ENCODE measurements at regions not wholly inside any gene's neighbourhood (a gene's known extent, or its start where the extent isn't known, plus 50 kb on each side); places are given as distances from the start of the nearest gene placed in this dataset.
"Not testable (repeated sequence)": the region's sequence is repeated elsewhere in the genome, so short reads cannot be mapped to it uniquely, and the experiment has no call there.

DNA sequence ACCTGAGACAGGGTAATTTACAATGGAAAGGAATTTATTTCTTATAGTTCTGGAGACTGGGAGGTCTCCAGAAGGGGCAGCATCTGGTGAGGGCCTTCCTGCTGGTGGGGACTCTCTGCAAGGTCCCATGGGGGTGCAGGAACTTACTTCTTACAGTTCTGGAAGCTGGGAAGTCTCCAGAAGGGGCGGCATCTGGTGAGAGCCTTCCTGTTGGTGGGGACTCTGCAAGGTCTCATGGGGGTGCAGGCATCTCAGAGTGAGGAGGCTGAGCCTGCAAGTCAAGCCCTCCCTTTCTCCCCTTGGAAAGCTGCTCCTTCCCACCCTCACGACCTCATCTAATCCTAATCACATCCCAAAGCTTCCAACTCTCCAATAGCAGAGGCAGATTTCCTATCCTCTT is 157.4 kb downstream of the FOXL1 start:
- H3K4me2 ChIP-seq, result no peak overlapping the region
- no peak overlapping the region for H3K4me3 ChIP-seq
- peaks cover 25% of the 10 kb centered on the region for H3K4me1 ChIP-seq
- no peaks in the 10 kb centered on the region for H3K9me3 ChIP-seq
- no peaks in the 10 kb centered on the region for H4K20me1 ChIP-seq
- no peak for TF ChIP-seq Cebpa-rat (IDR thresholded peaks at IDR 0.05)
- H3K27ac ChIP-seq, result no peak overlapping the region
- H3K27me3 ChIP-seq, result no peaks in the 10 kb centered on the region
- no peak overlapping the region for H3K9ac ChIP-seq
- H3K36me3 ChIP-seq, result no peaks in the 10 kb centered on the region

DNA sequence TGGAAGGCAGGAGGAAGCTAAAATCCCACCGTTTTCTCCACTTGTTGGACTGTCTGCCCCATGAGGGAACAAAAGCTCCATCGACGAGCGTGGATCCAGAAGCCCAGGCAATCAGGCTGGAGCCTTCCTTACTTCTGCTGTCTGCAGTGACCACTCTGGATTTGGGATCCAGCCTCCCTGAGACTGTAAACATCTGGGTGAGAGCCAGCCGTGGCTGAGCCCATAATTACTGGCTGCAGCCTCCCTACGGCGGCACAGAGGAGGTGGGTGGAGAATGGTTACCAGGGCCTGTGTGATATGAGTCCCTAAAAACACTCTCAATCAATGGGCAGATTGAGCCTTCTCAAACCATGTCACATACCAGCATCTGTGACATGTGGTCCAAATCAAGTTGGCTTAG is 158.2 kb downstream of the FOXL1 start:
- Histone ChIP-seq H3K9me3 (no peaks in the 10 kb centered on the region), H3K4me3 (no peak overlapping the region), H3K4me2 (no peak overlapping the region), H3K36me3 (no peaks in the 10 kb centered on the region), H3K4me1 (peaks cover 31% of the 10 kb centered on the region), H3K27me3 (no peaks in the 10 kb centered on the region), H3K9ac (no peak overlapping the region), H4K20me1 (no peaks in the 10 kb centered on the region), H3K27ac (no peak overlapping the region)
- no peak for TF ChIP-seq Cebpa-rat (IDR thresholded peaks at IDR 0.05)

DNA sequence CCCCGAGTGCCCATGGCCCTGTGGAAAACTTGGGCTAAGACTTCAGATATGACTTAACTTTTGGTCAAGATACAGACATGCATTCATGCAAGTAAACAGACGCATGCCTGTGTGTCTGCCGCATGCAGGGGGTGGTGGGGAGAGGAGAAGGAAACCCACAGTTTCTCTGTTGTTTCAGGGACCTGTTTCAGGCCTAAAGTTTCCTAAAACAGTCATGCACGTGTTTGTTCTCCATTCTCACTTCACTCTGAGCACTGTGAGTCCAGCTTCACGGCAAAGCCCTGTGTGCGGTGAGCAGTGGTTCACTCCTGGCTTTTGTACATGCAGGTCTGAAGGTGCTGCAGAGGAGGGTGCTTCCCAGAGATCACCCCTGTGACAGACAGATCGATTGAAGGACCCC is 158.7 kb downstream of the FOXL1 start:
- no peak overlapping the region for H3K4me2 ChIP-seq
- no peak overlapping the region for H3K4me3 ChIP-seq
- peaks cover 34% of the 10 kb centered on the region for H3K4me1 ChIP-seq
- H3K9ac ChIP-seq, result no peak overlapping the region
- H3K9me3 ChIP-seq, result no peaks in the 10 kb centered on the region
- TF ChIP-seq Cebpa-rat (IDR thresholded peaks at IDR 0.05), result no peak
- H4K20me1 ChIP-seq, result no peaks in the 10 kb centered on the region
- H3K27ac ChIP-seq, result no peak overlapping the region
- no peaks in the 10 kb centered on the region for H3K36me3 ChIP-seq
- no peaks in the 10 kb centered on the region for H3K27me3 ChIP-seq

DNA sequence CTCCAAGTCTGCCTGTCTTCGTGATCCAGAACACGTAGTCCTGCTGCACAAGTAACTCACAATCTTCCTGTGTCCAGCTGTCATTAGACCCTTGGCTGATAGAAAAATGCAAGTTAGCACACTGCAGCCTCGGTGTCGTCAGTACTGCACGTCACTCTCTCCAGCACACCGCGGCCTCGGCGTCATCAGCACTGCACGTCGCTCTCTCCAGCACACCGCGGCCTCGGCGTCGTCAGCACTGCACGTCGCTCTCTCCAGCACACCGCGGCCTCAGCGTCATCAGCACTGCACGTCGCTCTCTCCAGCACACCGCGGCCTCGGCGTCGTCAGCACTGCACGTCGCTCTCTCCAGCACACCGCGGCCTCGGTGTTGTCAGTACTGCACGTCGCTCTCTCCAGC is 160.0 kb downstream of the FOXL1 start:
- not testable (repeated sequence) for H3K9ac ChIP-seq, H3K27ac ChIP-seq, H3K4me2 ChIP-seq, H3K9me3 ChIP-seq, H3K4me3 ChIP-seq, H3K27me3 ChIP-seq, H4K20me1 ChIP-seq, H3K36me3 ChIP-seq
- peaks cover 34% of the 10 kb centered on the region for H3K4me1 ChIP-seq

DNA sequence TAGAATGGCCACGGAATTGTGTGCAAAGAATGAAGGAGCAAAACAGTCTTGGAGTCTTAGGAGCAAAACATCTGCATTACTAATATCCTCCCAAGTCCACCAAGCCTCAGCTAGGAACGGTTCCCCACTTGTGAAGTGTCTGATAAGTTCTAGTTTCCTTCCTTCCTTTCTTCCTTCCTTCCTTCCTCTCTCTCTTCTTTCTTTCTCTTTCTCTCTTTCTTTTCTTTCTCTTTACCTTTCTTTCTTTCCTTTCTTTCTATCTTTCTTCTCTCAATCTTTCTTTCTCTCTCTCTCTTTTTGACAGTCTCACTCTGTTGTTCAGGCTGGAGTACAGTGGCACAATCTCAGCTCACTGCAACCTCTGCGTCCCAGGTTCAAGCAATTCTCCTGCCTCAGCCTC is 160.8 kb downstream of the FOXL1 start:
- no peak for TF ChIP-seq Cebpa-rat (IDR thresholded peaks at IDR 0.05)
- Histone ChIP-seq H3K9me3 (no peaks in the 10 kb centered on the region), H3K27ac (no peak overlapping the region), H3K36me3 (no peaks in the 10 kb centered on the region), H3K27me3 (no peaks in the 10 kb centered on the region), H3K4me3 (no peak overlapping the region), H3K4me2 (peak overlapping the region; percentile 77), H3K4me1 (peaks cover 34% of the 10 kb centered on the region), H3K9ac (no peak overlapping the region), H4K20me1 (no peaks in the 10 kb centered on the region)

DNA sequence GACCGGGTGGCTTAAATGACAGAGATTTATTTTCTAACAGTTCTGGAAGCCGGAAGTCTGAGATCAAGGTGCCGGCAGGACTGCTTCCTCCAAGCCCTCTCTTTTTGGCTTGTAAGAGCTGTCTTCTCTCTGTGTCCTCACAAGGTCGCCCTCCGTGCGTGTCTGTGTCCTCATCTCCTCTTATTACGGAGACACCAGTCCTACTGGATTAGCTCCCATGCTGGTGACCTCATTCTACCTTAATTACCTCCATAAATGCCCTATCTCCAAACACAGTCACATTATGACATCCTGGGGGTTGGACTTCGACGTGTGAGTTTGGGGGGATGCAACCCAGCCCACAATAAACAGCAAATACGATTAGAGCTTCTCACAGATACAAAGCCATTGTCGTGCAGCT is 161.5 kb downstream of the FOXL1 start:
- Histone ChIP-seq H3K4me1 (peaks cover 34% of the 10 kb centered on the region), H3K4me2 (peak overlapping the region; percentile 77)
- TF ChIP-seq Cebpa-rat (IDR thresholded peaks at IDR 0.05), result no peak

DNA sequence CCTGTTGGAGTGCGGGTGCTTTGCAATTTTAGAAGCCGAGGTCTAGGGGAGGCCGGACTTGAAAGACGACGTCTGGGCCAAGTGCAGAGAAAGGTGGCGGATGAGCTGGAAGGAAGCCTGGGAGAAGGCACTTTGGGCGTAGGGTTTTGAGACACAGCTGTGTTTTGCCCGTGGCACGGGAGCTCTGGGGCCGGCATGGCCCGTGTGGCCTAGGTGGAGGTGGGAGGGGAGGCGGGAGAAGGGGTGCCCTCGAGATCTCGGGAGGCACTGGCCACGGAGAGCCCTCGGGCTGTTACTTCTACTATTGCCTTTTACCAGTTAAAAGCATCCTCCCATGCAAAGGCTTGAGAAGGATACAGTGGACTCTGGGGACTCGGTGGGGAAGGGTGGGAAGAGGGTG is 161.9 kb downstream of the FOXL1 start:
- H3K27me3 ChIP-seq, result no peaks in the 10 kb centered on the region

More for the DNA sequence above, 161.5 kb downstream of the FOXL1 start:
- Histone ChIP-seq H3K27me3 (no peaks in the 10 kb centered on the region), H3K9me3 (no peaks in the 10 kb centered on the region), H3K36me3 (no peaks in the 10 kb centered on the region), H3K4me3 (no peak overlapping the region), H3K9ac (no peak overlapping the region), H4K20me1 (no peaks in the 10 kb centered on the region), H3K27ac (no peak overlapping the region)

DNA sequence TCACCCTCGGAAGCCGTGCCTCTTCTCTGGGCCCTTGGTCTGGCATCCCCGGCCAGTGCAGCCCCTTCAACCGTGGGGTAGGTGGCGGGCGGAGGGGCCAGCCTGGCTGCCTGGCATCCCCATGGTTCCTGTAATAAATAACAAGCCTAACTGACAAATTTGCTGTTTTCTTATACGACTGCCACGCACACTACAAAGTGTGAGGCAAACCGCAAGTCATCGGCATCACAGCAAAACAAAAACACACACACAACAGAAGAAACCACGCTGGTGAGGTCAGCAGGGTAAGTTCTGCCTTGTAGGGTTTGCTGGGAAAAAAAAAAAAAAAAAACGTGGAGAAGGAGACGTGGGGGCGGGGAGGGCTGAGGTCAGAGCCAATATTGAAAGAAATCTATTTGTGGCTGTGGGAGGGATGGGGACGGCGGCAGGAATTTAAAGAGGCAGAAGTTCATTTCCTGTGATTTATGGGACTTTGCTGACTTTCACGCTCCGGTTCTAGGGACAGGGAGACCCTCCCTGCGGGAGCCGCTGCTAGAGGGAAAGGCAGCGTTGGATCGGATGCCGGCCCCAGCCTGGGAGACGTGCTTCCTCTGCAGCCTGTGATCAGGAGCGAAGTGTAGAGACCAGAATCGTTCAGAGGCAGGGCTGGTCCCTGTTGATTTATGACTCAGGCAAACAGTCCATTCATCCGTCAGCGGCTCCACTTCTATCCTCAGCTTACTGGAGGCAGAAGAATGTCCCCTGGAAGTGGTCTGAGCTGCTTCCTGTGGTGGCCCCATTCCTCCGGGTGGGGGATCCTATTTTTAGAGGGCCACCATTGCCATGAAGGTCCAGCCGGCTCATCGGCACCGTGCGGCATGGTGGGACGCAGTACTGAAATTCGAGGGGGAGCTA is 162.8 kb downstream of the FOXL1 start:
- peaks cover 30% of the 10 kb centered on the region for H3K4me1 ChIP-seq
- peak overlapping the region; percentile 18; the same call in 1 of the 2 replicates for H3K9ac ChIP-seq
- no peaks in the 10 kb centered on the region for H3K27me3 ChIP-seq
- H3K27ac ChIP-seq, result 0 out of 2 replicates have a peak overlapping the region, but pooled peaks have one; percentile 14
- no peaks in the 10 kb centered on the region for H3K36me3 ChIP-seq
- TF ChIP-seq Cebpa-rat (IDR thresholded peaks at IDR 0.05), result no peak
- H4K20me1 ChIP-seq, result no peaks in the 10 kb centered on the region
- 0 out of 2 replicates have a peak overlapping the region, but pooled peaks have one; percentile 25 for H3K4me3 ChIP-seq
- H3K9me3 ChIP-seq, result no peaks in the 10 kb centered on the region
- H3K4me2 ChIP-seq, result peak overlapping the region; percentile 77

More for the DNA sequence above, 161.9 kb downstream of the FOXL1 start:
- no peak overlapping the region for H3K4me3 ChIP-seq
- H3K9me3 ChIP-seq, result no peaks in the 10 kb centered on the region
- no peak overlapping the region for H3K9ac ChIP-seq
- H4K20me1 ChIP-seq, result no peaks in the 10 kb centered on the region
- no peaks in the 10 kb centered on the region for H3K36me3 ChIP-seq
- TF ChIP-seq Cebpa-rat (IDR thresholded peaks at IDR 0.05), result no peak
- peaks cover 34% of the 10 kb centered on the region for H3K4me1 ChIP-seq
- H3K27ac ChIP-seq, result no peak overlapping the region
- H3K4me2 ChIP-seq, result peak overlapping the region; percentile 77

DNA sequence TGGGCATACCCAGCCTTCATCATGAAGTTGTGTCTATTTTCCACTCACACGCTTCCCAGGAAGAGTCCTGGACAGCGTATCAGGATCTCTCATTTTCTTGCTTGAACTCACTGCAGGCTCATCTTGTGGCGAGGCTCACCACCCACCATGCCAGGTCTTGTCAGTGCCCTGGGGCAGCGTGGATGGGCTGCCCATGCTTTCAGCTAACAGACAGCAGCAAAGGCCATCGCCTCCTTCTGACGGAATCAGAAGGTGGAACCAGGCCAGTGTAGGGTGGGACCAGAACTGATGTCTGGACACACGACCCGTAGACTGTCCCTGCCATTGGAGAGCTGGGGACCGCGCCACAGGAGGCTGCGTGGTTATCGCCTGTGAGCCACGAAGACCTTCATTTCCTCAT is 169.4 kb downstream of the FOXL1 start:
- H3K9me3 ChIP-seq, result no peaks in the 10 kb centered on the region
- H3K36me3 ChIP-seq, result no peaks in the 10 kb centered on the region
- H3K4me2 ChIP-seq, result no peak overlapping the region
- H3K4me3 ChIP-seq, result no peak overlapping the region
- no peaks in the 10 kb centered on the region for H3K27me3 ChIP-seq
- H3K9ac ChIP-seq, result no peak overlapping the region
- peaks cover 7% of the 10 kb centered on the region for H3K4me1 ChIP-seq
- no peak overlapping the region for H3K27ac ChIP-seq
- no peaks in the 10 kb centered on the region for H4K20me1 ChIP-seq
- no peak for TF ChIP-seq Cebpa-rat (IDR thresholded peaks at IDR 0.05)

DNA sequence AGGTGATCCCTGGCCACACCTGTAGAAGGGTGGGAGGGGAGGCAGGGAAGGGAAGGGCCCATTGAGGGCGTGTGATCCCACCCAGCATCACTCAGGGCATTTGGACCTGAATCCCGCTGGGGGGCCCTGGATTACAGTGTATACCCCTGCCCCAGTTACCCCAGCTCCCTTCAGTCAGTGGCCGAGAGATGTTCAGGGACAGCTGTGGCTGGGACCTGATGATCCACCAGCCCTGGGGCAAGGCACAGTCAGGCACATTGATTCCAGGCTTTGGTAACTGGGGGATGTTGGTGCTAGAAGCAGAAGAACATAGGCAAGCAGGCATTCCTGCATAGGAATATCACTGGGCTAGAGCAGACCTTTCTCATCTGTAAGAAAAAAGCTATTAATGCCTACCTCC is 170.3 kb downstream of the FOXL1 start:
- H3K4me1 ChIP-seq, result peaks cover 7% of the 10 kb centered on the region
- H3K27me3 ChIP-seq, result no peaks in the 10 kb centered on the region
- H3K9me3 ChIP-seq, result no peaks in the 10 kb centered on the region
- H4K20me1 ChIP-seq, result no peaks in the 10 kb centered on the region
- H3K9ac ChIP-seq, result no peak overlapping the region
- H3K4me3 ChIP-seq, result no peak overlapping the region
- H3K36me3 ChIP-seq, result no peaks in the 10 kb centered on the region
- no peak overlapping the region for H3K4me2 ChIP-seq
- no peak overlapping the region for H3K27ac ChIP-seq
- TF ChIP-seq Cebpa-rat (IDR thresholded peaks at IDR 0.05), result no peak

Data from BLaER1 (cell line).